HG02973 (cell line): ENCODE measurements at regions not wholly inside any gene's neighbourhood (a gene's known extent, or its start where the extent isn't known, plus 50 kb on each side); places are given as distances from the start of the nearest gene placed in this dataset.

Source experiments
- ATAC-seq: cut with Tn5 transposase; IDR thresholded peaks from one replicate; pipeline ENCODE4 v1.9.1; 2021; ENCODE audit warnings: moderate library complexity; ENCODE audit not compliant: unreplicated experiment

- no peak for ATAC-seq
These were observed 276.8 kb upstream of the PKN2 start for GRCh38 chr1:88407248-88407647.

GRCh38 chr1:88421997-88422396 is 262.1 kb upstream of the PKN2 start:
- ATAC-seq = no peak

- no peak for ATAC-seq
These were observed 250.5 kb upstream of the PKN2 start for GRCh38 chr1:88433556-88433955.

- no peak for ATAC-seq
These were observed 249.2 kb upstream of the PKN2 start for GRCh38 chr1:88434836-88435235.

GRCh38 chr1:88441022-88441421 is 243.1 kb upstream of the PKN2 start:
- ATAC-seq = no peak

- ATAC-seq = no peak
These were observed 232.2 kb upstream of the PKN2 start for GRCh38 chr1:88451856-88452255.

GRCh38 chr1:88453295-88453694 is 230.8 kb upstream of the PKN2 start:
- ATAC-seq = no peak

GRCh38 chr1:88454781-88455180 is 229.3 kb upstream of the PKN2 start:
- no peak for ATAC-seq

GRCh38 chr1:88455621-88456256 is 228.3 kb upstream of the PKN2 start:
- no peak for ATAC-seq

- ATAC-seq = no peak
These were observed 226.9 kb upstream of the PKN2 start for GRCh38 chr1:88457197-88457596.

- ATAC-seq = no peak
These were observed 223.1 kb upstream of the PKN2 start for GRCh38 chr1:88461007-88461406.

- ATAC-seq = no peak
These were observed 222.0 kb upstream of the PKN2 start for GRCh38 chr1:88462096-88462487.

GRCh38 chr1:88462488-88463261 is 221.4 kb upstream of the PKN2 start:
- ATAC-seq = no peak

- ATAC-seq = no peak
These were observed 220.6 kb upstream of the PKN2 start for GRCh38 chr1:88463401-88463985.

- no peak for ATAC-seq
These were observed 218.1 kb upstream of the PKN2 start for GRCh38 chr1:88466011-88466410.

GRCh38 chr1:88466899-88467580 is 217.0 kb upstream of the PKN2 start:
- ATAC-seq = no peak

GRCh38 chr1:88472298-88472697 is 211.8 kb upstream of the PKN2 start:
- no peak for ATAC-seq

- no peak for ATAC-seq
These were observed 211.4 kb upstream of the PKN2 start for GRCh38 chr1:88472714-88473113.

GRCh38 chr1:88474555-88475304 is 209.3 kb upstream of the PKN2 start:
- ATAC-seq = no peak

GRCh38 chr1:88484881-88485280 is 199.2 kb upstream of the PKN2 start:
- ATAC-seq = no peak

GRCh38 chr1:88488237-88488636 is 195.8 kb upstream of the PKN2 start:
- ATAC-seq = no peak
